ENCODE measurements at regions not wholly inside any gene's neighbourhood (a gene's known extent, or its start where the extent isn't known, plus 50 kb on each side); places are given as distances from the start of the nearest gene placed in this dataset.

DNA sequence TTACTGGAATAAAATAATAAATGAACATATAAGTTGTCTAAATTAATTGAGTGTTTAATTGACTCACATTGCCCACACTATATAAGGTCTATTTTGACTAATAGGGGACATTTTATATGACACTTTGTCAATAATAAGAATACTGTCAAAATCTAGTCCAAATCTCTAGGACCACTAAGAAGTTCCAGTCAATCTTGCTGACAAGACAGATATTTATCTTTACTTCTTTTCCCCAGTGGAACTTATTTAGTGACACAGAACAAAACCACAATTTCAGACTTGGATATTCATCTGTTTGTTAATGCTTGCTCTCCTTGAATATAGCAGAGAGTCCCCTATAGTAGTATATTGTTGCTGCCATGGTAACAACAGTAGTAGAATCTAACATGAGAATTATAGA is 954.6 kb upstream of the MANEA start:
- TF ChIP-seq, protein P1, sequence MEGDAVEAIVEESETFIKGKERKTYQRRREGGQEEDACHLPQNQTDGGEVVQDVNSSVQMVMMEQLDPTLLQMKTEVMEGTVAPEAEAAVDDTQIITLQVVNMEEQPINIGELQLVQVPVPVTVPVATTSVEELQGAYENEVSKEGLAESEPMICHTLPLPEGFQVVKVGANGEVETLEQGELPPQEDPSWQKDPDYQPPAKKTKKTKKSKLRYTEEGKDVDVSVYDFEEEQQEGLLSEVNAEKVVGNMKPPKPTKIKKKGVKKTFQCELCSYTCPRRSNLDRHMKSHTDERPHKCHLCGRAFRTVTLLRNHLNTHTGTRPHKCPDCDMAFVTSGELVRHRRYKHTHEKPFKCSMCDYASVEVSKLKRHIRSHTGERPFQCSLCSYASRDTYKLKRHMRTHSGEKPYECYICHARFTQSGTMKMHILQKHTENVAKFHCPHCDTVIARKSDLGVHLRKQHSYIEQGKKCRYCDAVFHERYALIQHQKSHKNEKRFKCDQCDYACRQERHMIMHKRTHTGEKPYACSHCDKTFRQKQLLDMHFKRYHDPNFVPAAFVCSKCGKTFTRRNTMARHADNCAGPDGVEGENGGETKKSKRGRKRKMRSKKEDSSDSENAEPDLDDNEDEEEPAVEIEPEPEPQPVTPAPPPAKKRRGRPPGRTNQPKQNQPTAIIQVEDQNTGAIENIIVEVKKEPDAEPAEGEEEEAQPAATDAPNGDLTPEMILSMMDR (conservative IDR thresholded peaks at IDR 0.05), result no peak
- TF ChIP-seq EZH2 (IDR thresholded peaks at IDR 0.05; ENCODE audit: low read depth), result no peak
